T-helper 2 cell (primary cell): ENCODE measurements at regions not wholly inside any gene's neighbourhood (a gene's known extent, or its start where the extent isn't known, plus 50 kb on each side); places are given as distances from the start of the nearest gene placed in this dataset.

Experiments used
- DNase-seq, 5 experiments: peaks; one replicate each; pipeline versions ENCODE4 v3.0.0 to v3.0.0-alpha.2; 2012 to 2022

- no peak for DNase-seq
Observed at GRCh38 chr4:1495416-1496115, 89.3 kb upstream of the NKX1-1 start.

DNA sequence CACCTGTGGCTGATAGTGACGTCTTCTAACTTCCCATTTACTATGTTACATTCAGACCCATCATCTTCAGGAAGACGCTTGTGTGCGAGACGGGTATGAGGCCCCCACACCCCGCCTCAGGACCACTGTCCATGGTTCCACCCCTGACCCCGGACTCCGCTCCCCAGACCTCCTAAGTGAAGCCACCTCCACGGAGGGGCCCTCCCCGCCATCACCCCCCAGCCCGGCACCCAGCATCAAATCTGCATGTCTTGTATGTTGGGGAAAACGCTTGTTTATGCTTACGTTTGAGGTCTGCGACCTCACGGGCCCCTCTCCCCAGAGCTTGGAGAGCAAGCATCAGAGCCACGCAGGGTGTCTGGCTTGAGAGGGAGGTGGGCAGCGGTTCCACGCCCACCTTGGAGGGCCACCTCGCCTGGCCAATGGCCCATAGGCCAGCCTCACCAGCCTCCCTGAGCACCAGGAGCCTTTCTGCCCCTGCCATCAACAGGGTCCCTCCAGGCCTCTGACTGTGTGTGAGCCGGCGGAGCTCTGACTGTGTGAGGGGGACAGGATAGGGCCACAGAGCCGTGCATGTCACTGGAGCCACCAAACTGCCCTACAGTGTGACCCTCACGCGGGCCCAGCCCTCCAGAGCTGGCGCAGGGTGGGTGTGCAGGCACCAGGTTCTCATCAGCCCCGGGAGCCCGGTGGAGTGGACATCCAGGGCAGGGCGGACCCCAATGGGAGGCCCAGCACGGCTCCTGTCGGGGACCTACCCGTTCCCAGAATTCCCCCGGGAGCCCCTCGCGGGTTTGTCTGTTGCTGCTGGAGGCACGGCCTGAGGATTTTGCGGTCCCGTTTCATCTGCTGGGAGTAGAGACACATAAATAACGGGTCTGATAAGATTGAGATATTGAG lies 88.4 kb upstream of the NKX1-1 start:
- DNase-seq: no peak

DNA sequence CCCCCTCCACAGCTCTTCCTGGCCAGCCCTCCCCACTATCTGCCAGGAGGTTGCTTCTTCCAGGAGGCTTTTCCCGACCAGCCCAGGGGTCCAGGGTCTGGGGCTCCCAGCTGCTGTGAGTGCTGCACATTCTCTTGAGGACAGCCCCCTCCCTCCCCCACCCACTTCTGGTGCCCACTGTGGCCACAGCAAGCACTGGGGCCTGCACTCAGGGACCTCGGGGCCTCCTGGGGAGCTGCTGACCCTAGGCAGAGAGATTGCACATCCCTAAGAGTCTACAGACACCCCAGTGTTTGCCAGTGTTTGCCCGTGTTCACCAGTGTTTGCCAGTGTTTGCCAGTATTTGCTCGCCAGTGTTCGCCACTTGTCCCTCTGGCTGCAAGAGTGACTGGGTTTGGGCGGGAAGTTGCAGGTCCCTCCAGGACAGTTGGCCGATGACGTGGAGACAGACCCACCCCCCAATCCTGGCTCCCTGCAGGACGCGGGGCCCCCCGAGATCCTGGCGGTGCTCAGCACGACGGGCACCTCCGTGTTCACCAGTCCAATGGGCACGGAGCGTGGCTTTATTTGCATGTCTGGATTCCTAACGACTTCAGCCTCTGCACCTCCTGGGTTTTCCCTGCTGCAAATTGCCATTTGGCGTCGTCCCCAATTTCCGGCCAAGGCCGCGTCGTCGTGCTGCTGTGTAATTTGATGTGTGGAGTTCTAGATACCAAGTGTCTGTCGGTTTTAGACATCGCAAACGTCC lies 87.5 kb upstream of the NKX1-1 start:
- DNase-seq: no peak

GRCh38 chr4:1492651-1493539 lies 86.7 kb upstream of the NKX1-1 start:
- no peak for DNase-seq

DNA sequence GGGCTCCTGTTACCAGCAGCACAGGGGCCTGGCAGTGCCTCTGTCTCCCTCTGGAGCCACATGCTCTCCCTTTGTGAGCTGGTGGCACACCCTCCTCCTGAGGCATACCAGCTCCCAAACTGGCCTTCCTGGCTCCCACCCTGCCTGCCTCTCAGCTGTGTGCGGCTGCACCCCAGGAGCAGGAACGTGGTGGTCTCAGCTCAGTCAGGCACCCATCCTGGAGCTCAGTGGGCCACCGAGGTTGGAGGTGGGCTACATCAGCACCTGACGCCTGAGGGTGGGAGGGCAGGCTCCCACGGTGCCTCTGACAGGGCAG lies 85.9 kb upstream of the NKX1-1 start:
- no peak for DNase-seq

GRCh38 chr4:1491328-1492141 lies 85.3 kb upstream of the NKX1-1 start:
- no peak for DNase-seq

- no peak for DNase-seq
Observed at GRCh38 chr4:1490654-1491327, 84.5 kb upstream of the NKX1-1 start.

DNA sequence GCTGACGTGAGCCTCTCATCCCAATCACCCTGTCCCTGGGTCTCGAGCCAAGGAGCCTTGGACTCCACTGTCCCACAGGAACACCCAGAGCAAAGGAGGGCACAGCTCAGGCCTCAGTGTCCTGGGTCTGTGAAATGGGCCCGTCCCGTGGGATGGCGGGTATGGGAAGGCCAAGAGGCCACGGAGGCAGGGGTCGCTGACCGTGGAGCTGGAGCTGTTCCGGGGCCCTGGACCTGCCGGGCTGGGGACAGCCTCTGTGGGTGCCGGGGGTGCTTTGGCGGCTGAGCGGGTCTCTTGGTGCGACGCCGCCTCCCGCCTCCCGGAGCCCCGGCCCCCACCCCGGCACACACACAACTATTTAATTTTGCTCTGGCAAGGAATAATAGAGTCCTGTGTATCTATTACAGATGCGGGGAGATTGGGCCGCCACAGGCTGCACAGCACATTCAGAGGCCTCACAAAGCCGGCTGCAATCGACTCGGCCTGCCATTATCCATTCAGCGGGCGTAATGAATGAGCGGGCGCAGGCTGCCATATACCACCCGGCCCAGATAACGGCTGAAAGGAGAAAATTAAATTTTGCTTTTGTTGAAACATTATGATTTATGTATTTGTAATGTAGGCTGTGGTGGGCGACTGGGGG lies 83.9 kb upstream of the NKX1-1 start:
- no peak for DNase-seq

DNA sequence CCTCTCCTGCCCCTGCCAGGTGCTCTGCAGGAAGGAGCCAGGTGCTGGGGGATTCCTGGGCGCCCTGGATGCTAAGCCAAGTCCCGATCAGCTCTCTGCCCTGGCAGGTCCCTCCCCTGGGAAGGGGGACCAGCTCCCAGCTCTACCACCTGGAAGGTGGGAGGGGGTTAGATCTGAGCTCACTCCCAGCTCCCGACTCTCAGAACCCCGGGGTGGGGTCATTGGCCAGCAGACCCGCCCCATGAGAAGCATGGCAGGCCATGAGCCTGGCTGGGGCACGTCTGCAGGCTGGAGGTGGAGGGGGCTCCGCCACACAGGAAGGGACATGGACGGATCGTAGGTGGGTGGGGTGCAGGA lies 83.4 kb upstream of the NKX1-1 start:
- DNase-seq: no peak

DNA sequence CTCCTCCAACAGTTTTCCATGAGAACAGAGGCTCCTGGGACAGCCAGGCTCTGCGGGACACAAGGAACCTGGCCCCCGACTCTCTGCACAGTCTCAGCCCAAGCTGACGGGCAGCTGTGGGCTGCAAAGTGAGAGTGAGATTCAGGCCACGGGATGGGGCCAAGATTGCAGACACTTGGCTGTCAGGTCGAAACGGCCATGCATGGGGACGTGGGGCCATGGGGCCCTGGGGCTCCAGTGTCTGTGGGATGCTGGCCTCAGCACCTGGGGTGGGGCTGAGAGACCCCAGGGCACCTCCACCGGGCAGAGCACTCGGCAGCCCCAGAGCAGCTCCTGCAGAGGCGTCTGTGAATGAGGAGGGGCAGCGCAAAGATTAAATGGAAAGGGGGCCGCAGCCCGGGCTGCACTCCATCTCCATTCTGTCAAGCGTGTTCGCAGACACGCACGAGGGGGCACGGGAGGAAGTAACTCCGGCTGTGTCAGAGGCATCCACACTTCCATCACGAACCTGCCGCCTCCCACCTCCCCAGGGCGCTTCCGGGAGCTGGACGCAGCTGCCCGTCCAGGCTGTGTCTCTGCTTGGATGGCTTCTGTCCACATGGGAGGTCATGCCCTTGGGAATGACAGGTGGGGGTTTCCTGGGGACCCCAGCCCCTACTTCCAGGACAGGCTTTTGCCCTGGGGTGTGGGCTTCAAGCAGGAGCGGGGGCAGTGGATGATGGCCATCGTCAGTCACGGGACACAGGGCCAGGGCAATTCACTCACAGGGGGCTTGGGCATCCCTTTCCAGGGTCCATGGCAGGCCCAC lies 82.8 kb upstream of the NKX1-1 start:
- no peak for DNase-seq

DNA sequence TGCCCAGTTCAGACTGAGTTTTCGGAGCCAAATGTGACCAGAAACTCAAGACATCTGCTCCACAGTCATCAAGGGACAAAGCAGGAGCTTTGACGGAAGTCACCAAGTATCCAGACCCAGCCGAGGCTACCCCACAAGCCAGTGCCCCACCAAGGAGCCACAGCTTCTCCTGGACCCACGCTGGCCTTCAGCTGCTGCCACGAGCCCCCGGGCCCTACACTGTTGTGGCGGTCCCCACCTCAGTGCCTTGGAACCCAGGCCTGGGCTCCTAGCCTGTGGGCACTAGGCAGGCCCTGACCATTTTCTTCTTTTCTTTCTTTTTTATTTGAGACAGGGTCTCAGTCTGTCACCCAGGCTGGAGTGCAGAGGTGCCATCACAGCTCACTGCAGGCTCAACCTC lies 82.1 kb upstream of the NKX1-1 start:
- no peak for DNase-seq

GRCh38 chr4:1487761-1488160 lies 81.5 kb upstream of the NKX1-1 start:
- no peak for DNase-seq

DNA sequence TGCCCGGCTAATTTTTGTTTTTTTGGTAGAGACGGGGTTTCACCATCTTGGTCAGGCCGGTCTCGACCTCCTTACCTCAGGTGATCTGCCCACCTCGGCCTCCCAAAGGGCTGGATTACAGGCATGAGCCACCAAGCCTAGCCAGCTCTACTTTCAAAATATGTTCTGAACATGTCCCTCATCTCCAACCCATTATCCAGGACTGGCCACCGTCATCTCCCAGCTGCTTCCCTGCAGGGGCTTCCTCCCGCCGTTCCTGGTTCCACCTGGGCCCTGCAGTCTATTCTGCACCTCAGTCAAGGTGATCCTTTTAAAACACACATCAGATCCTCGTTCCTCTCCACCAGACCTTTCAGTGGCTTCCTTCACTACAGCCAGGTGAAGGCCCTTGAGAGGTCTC lies 80.9 kb upstream of the NKX1-1 start:
- no peak for DNase-seq

GRCh38 chr4:1485280-1485679 lies 79.0 kb upstream of the NKX1-1 start:
- DNase-seq: no peak

GRCh38 chr4:1480720-1481119 lies 74.5 kb upstream of the NKX1-1 start:
- DNase-seq: no peak

- DNase-seq: no peak
Observed at GRCh38 chr4:1479454-1479853, 73.2 kb upstream of the NKX1-1 start.

- no peak for DNase-seq
Observed at GRCh38 chr4:1478766-1479355, 72.6 kb upstream of the NKX1-1 start.

DNA sequence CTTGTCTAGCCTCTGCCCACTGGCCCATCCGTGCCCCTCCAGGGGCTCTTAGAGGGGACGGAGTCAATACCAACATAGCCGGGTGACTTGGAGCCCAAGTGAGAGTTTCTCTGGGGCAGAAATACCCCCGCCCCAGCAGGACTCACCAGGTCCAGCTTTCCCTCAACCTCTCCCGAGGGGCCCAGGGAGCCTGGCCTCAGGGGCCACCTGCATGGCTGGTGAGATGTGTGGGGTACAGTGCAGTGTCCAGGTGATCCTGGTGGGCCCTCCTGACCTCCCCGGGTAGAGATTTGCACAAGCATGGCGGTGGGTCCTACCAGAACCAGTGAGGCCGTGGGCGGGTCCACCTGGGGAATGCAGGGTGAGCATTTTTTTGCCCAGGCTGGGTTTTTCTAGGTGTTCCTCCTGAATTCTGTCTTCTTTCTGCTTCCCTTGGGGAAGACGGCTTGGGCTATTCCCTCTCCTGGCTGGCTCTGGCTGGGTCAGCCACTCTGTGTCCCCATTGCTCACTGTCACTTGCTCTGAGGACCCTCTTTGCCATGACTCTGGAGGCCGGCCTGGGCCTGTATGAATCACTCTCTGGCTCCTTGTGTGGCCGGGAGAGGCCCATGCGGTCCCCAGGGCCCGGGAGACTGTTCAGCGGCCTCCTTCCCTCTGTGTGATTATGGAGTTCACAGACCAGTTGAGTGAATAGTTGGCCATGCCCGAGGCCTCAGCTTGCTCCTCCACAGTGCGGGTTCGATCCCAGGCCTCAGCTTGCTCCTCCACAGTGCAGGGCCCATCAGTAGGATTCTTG lies 71.0 kb upstream of the NKX1-1 start:
- no peak for DNase-seq

DNA sequence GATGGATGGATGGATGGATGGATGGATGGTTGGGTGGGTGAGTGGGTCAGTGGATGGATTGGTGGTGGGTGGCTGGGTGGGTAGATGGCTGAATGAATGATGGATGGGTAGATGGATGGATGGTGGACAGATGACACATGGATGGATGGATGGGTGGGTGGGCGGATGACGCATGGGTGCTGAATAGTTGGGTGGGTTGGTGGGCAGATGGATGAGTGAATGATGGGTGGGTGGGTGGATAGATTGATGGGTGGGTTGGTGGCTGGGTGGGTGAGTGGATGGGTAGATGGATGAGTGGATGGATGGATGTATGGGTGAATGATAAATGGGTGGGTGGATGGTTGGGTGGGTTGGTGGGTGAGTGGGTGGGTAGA lies 69.9 kb upstream of the NKX1-1 start:
- DNase-seq: no peak
